Astrocyte (in vitro differentiated cells and primary cell): ENCODE measurements at regions not wholly inside any gene's neighbourhood (a gene's known extent, or its start where the extent isn't known, plus 50 kb on each side); places are given as distances from the start of the nearest gene placed in this dataset.

ENCODE experiments used
- DNase-seq: peaks from one replicate; pipeline ENCODE4 v3.0.0-alpha.2; 2010; ENCODE audit warnings: low read depth
- FAIRE-seq: peaks from 2 replicates; lab custom pipeline; 2011; peaks lifted over from hg19 to GRCh38; lab: Jason Lieb, UNC
- H2AFZ ChIP-seq: 2 replicates; pipeline ENCODE4 v1.6.0; 2012; ENCODE audit warnings: low read depth, low read length, inconsistent platforms
- H3K27ac ChIP-seq: 2 replicates; pipeline ENCODE4 v1.5.1; 2011; ENCODE audit warnings: low read depth, low read length, inconsistent platforms
- H3K27me3 ChIP-seq: 2 replicates; pipeline ENCODE4 v1.6.0; 2011; ENCODE audit warnings: low read length, inconsistent platforms; ENCODE audit not compliant: insufficient read depth
- H3K36me3 ChIP-seq: 2 replicates; pipeline ENCODE4 v1.5.1; 2011; ENCODE audit warnings: low read length, inconsistent platforms; ENCODE audit not compliant: insufficient read depth
- H3K4me1 ChIP-seq: 2 replicates; pipeline ENCODE4 v1.5.1; 2011; ENCODE audit warnings: low read length, inconsistent platforms; ENCODE audit not compliant: insufficient read depth
- H3K4me2 ChIP-seq: 2 replicates; pipeline ENCODE4 v1.6.0; 2012; ENCODE audit warnings: low read length, inconsistent platforms
- H3K4me3 ChIP-seq: 2 replicates; pipeline ENCODE4 v1.5.1; 2011; ENCODE audit warnings: low read depth, mild to moderate bottlenecking, low read length, inconsistent platforms; ENCODE audit not compliant: insufficient read depth
- H3K79me2 ChIP-seq: 2 replicates; pipeline ENCODE4 v1.6.0; 2012; ENCODE audit warnings: mild to moderate bottlenecking, low read length, inconsistent platforms; ENCODE audit not compliant: insufficient read depth
- H3K9ac ChIP-seq: 2 replicates; pipeline ENCODE4 v1.6.0; 2012; ENCODE audit warnings: mild to moderate bottlenecking, low read length, inconsistent platforms
- H3K9me3 ChIP-seq: 2 replicates; pipeline ENCODE4 v1.5.1; 2012; ENCODE audit warnings: low read depth, mild to moderate bottlenecking, low read length, inconsistent platforms; ENCODE audit not compliant: insufficient read depth
- H4K20me1 ChIP-seq: 2 replicates; pipeline ENCODE4 v1.6.0; 2012; ENCODE audit warnings: low read length, inconsistent platforms; ENCODE audit not compliant: insufficient read depth
- H3K27ac Mint-ChIP-seq: one replicate; pipeline ENCODE4 v1.8.0; 2021; ENCODE audit warnings: mild to moderate bottlenecking, mixed read lengths; ENCODE audit not compliant: unreplicated experiment
- H3K27me3 Mint-ChIP-seq: one replicate; pipeline ENCODE4 v1.8.0; 2021; ENCODE audit warnings: low read depth, mixed read lengths; ENCODE audit not compliant: unreplicated experiment
- H3K36me3 Mint-ChIP-seq: one replicate; pipeline ENCODE4 v1.8.0; 2021; ENCODE audit warnings: low read depth, mixed read lengths; ENCODE audit not compliant: unreplicated experiment
- H3K4me1 Mint-ChIP-seq: one replicate; pipeline ENCODE4 v1.8.0; 2021; ENCODE audit warnings: low read depth, mixed read lengths; ENCODE audit not compliant: unreplicated experiment
- H3K4me3 Mint-ChIP-seq: one replicate; pipeline ENCODE4 v1.8.0; 2021; ENCODE audit warnings: mild to moderate bottlenecking, moderate library complexity, mixed read lengths; ENCODE audit not compliant: unreplicated experiment
- H3K9me3 Mint-ChIP-seq: one replicate; pipeline ENCODE4 v1.8.0; 2021; ENCODE audit warnings: mild to moderate bottlenecking, mixed read lengths; ENCODE audit not compliant: unreplicated experiment
- CTCF ChIP-seq: IDR thresholded peaks from 2 replicates; pipeline ENCODE4 v1.5.1; 2011; ENCODE audit warnings: low read depth, mild to moderate bottlenecking, inconsistent platforms, low read length, moderate library complexity; ENCODE audit not compliant: insufficient read depth
- EZH2 ChIP-seq: IDR thresholded peaks from 2 replicates; pipeline ENCODE4 v1.6.1; 2012; ENCODE audit warnings: mild to moderate bottlenecking, low read length, inconsistent platforms; ENCODE audit not compliant: insufficient read depth

GRCh38 chr2:18924386-18924785 lies 335.0 kb upstream of the NT5C1B start:
- Histone ChIP-seq H3K27ac (no peak overlapping the region), H3K4me1 (peaks cover 18% of the 10 kb centered on the region), H3K4me3 (no peak overlapping the region), H3K4me2 (no peak overlapping the region), H3K27me3 (no peaks in the 10 kb centered on the region), H3K9ac (no peak overlapping the region), H3K36me3 (no peaks in the 10 kb centered on the region), H2AFZ (no peak overlapping the region), H4K20me1 (no peaks in the 10 kb centered on the region), H3K79me2 (no peaks in the 10 kb centered on the region), H3K9me3 (no peaks in the 10 kb centered on the region)
- TF ChIP-seq EZH2: no peak
- no peak for TF ChIP-seq CTCF
- Mint-ChIP-seq H3K4me3 (no peak overlapping the region), H3K9me3 (peaks cover 6% of the 10 kb centered on the region), H3K27me3 (no peaks in the 10 kb centered on the region), H3K4me1 (peaks cover 37% of the 10 kb centered on the region), H3K27ac (peak overlapping the region; percentile 22), H3K36me3 (no peaks in the 10 kb centered on the region)
- no peak for FAIRE-seq
- DNase-seq: no peak

- Histone ChIP-seq H2AFZ (no peak overlapping the region), H3K27me3 (no peaks in the 10 kb centered on the region), H3K4me3 (no peak overlapping the region), H4K20me1 (no peaks in the 10 kb centered on the region), H3K9me3 (no peaks in the 10 kb centered on the region), H3K4me2 (no peak overlapping the region), H3K4me1 (peaks cover 18% of the 10 kb centered on the region), H3K27ac (no peak overlapping the region), H3K9ac (no peak overlapping the region), H3K79me2 (no peaks in the 10 kb centered on the region), H3K36me3 (no peaks in the 10 kb centered on the region)
- TF ChIP-seq CTCF (no peak), EZH2 (no peak)
- peak overlapping the region; percentile 59 for H3K27ac Mint-ChIP-seq
- H3K4me1 Mint-ChIP-seq: peaks cover 37% of the 10 kb centered on the region
- no peaks in the 10 kb centered on the region for H3K36me3 Mint-ChIP-seq
- DNase-seq (peak; percentile 43), FAIRE-seq (peak; percentile 69)
- no peaks in the 10 kb centered on the region for H3K27me3 Mint-ChIP-seq
- no peak overlapping the region for H3K4me3 Mint-ChIP-seq
- H3K9me3 Mint-ChIP-seq: peaks cover 4% of the 10 kb centered on the region
Measured at GRCh38 chr2:18922276-18922675, 332.9 kb upstream of the NT5C1B start.

GRCh38 chr2:18918280-18918679 lies 328.9 kb upstream of the NT5C1B start:
- H3K4me3 Mint-ChIP-seq: no peak overlapping the region
- FAIRE-seq (no peak), DNase-seq (no peak)
- H3K27ac Mint-ChIP-seq: no peak overlapping the region
- Histone ChIP-seq H3K36me3 (no peaks in the 10 kb centered on the region), H3K27me3 (no peaks in the 10 kb centered on the region), H2AFZ (no peak overlapping the region), H3K4me2 (no peak overlapping the region), H3K4me1 (no peaks in the 10 kb centered on the region), H3K9ac (no peak overlapping the region), H4K20me1 (no peaks in the 10 kb centered on the region), H3K4me3 (no peak overlapping the region), H3K79me2 (no peaks in the 10 kb centered on the region), H3K27ac (no peak overlapping the region), H3K9me3 (no peaks in the 10 kb centered on the region)
- H3K4me1 Mint-ChIP-seq: peaks cover 11% of the 10 kb centered on the region
- no peaks in the 10 kb centered on the region for H3K27me3 Mint-ChIP-seq
- TF ChIP-seq EZH2: no peak
- no peak for TF ChIP-seq CTCF
- no peaks in the 10 kb centered on the region for H3K36me3 Mint-ChIP-seq
- H3K9me3 Mint-ChIP-seq: no peaks in the 10 kb centered on the region
